Neutrophil (primary cell): ENCODE measurements at regions not wholly inside any gene's neighbourhood (a gene's known extent, or its start where the extent isn't known, plus 50 kb on each side); places are given as distances from the start of the nearest gene placed in this dataset.

Source experiments
- H3K27ac ChIP-seq: fragments of 200-600 bp; sonication (generic); 2 replicates; pipeline ENCODE4 v1.5.1; 2016; ENCODE audit warnings: mild to moderate bottlenecking, moderate library complexity
- H3K27me3 ChIP-seq: fragments of 200-600 bp; sonication (generic); 2 replicates; pipeline ENCODE4 v1.6.0; 2016; ENCODE audit warnings: mild to moderate bottlenecking
- H3K36me3 ChIP-seq: fragments of 200-600 bp; sonication (generic); 2 replicates; pipeline ENCODE4 v1.5.1; 2017
- H3K4me1 ChIP-seq, 2 experiments: fragments of 200-600 bp in 1 of 2; sonication (generic) in 1 of 2; 1 replicate in 1 of 2; 2 replicates in 1 of 2; pipeline versions ENCODE4 v1.5.1 to v1.6.1; 2013 to 2016; ENCODE audit warnings: low read depth in 1 of 2, low read length in 1 of 2, mild to moderate bottlenecking in 1 of 2, moderate library complexity in 1 of 2; ENCODE audit not compliant: control insufficient read depth in 1 of 2, insufficient read depth in 1 of 2
- H3K4me3 ChIP-seq, 2 experiments: fragments of 200-600 bp in 1 of 2; sonication (generic) in 1 of 2; 1 replicate in 1 of 2; 2 replicates in 1 of 2; pipeline ENCODE4 v1.5.1; 2013 to 2016; ENCODE audit warnings: low read depth in 1 of 2, low read length in 1 of 2, mild to moderate bottlenecking in 1 of 2, moderate library complexity in 1 of 2
- H3K9me3 ChIP-seq: fragments of 200-600 bp; sonication (generic); 2 replicates; pipeline ENCODE4 v1.5.1; 2016
- CTCF ChIP-seq: fragments of 200-600 bp; sonication (generic); IDR thresholded peaks from 2 replicates; pipeline ENCODE4 v1.5.1; 2016; ENCODE audit warnings: antibody characterized with exemption

GRCh38 chr10:29210266-29210868 is 78.5 kb upstream of the LYZL1 start:
- Histone ChIP-seq H3K9me3 (no peaks in the 10 kb centered on the region), H3K4me1 (no peaks in the 10 kb centered on the region), H3K4me3 (no peak overlapping the region), H3K27me3 (peaks cover 36% of the 10 kb centered on the region), H3K27ac (no peak overlapping the region), H3K36me3 (no peaks in the 10 kb centered on the region)
- no peak for TF ChIP-seq CTCF

DNA sequence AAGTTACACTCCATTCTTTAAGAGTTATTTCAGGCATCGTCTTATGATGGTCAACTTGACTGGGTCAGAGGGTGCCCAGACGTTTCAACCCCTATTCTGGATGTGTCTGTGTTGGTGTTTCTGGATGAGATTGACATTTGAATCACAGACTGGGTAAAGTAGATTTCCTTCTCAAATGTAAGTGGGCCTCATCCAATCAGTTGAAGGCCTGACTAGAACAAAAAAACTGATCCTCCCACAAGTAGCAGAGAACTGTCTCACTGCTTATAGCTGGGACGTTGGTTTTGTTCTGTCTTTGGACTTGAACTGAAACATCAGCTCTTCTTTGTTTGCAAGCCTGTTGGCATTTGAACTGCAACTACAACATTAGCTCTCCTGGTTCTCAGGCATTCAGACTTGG is 76.3 kb upstream of the LYZL1 start:
- H3K4me3 ChIP-seq, result no peak overlapping the region
- no peaks in the 10 kb centered on the region for H3K36me3 ChIP-seq
- H3K4me1 ChIP-seq, result no peaks in the 10 kb centered on the region
- peaks cover 14% of the 10 kb centered on the region for H3K27me3 ChIP-seq
- H3K27ac ChIP-seq, result no peak overlapping the region
- H3K9me3 ChIP-seq, result no peaks in the 10 kb centered on the region
- TF ChIP-seq CTCF, result no peak

DNA sequence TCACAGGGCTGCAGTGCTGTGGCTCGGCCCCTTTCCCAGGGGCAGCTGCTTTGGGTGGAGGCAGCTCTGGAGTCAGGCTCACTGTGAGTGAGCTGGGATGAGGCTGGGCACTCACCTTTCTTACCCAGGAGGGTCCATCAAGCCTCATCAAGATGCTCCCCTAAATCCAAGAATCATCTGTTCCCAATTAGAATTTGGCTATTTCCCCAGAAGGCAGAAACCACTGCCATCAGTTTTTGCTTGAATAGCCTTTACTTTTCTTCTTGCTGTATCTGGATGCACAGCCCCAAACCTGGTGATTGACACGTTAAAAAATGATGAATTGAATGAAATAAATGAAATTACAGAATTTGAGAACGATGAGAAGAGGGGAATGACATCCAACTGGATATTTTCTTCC is 74.3 kb upstream of the LYZL1 start:
- H3K36me3 ChIP-seq, result no peaks in the 10 kb centered on the region
- H3K27me3 ChIP-seq, result peaks cover 1% of the 10 kb centered on the region
- H3K27ac ChIP-seq, result no peak overlapping the region
- H3K4me1 ChIP-seq, result no peaks in the 10 kb centered on the region
- H3K9me3 ChIP-seq, result no peaks in the 10 kb centered on the region
- H3K4me3 ChIP-seq, result no peak overlapping the region
- no peak for TF ChIP-seq CTCF

- Histone ChIP-seq H3K36me3 (no peaks in the 10 kb centered on the region), H3K4me3 (no peak overlapping the region), H3K4me1 (no peaks in the 10 kb centered on the region), H3K27me3 (peaks cover 18% of the 10 kb centered on the region), H3K9me3 (no peaks in the 10 kb centered on the region), H3K27ac (no peak overlapping the region)
- no peak for TF ChIP-seq CTCF
These were observed 71.6 kb upstream of the LYZL1 start for GRCh38 chr10:29217292-29217738.

DNA sequence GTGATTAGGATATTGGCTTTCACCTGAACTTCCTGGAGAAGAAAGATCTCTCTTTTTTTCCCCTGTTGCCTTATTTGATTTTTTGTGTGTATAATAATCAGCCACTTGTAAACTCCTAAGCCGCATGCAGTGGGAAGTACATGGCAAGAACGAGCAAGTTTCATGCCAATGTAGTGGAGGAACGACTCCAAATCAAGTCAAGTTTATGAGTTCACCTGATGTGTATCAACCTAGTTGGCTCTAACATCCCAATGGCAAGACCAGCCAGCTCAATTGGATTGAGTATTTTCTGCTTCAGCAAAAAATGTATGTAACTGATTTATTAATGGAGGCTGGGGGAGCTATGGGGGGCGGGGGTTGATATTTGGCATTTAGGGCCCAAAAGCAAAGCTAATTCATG is 65.5 kb upstream of the LYZL1 start:
- no peak overlapping the region for H3K27ac ChIP-seq
- H3K9me3 ChIP-seq, result no peaks in the 10 kb centered on the region
- H3K4me3 ChIP-seq, result no peak overlapping the region
- no peaks in the 10 kb centered on the region for H3K4me1 ChIP-seq
- TF ChIP-seq CTCF, result no peak
- H3K36me3 ChIP-seq, result no peaks in the 10 kb centered on the region
- peaks cover 58% of the 10 kb centered on the region for H3K27me3 ChIP-seq

GRCh38 chr10:29224631-29225030 is 64.2 kb upstream of the LYZL1 start:
- TF ChIP-seq CTCF, result no peak
- Histone ChIP-seq H3K36me3 (no peaks in the 10 kb centered on the region), H3K4me1 (no peaks in the 10 kb centered on the region), H3K4me3 (no peak overlapping the region), H3K27me3 (peaks cover 58% of the 10 kb centered on the region), H3K27ac (no peak overlapping the region), H3K9me3 (no peaks in the 10 kb centered on the region)
